ENCODE measurements at regions not wholly inside any gene's neighbourhood (a gene's known extent, or its start where the extent isn't known, plus 50 kb on each side); places are given as distances from the start of the nearest gene placed in this dataset.

DNA sequence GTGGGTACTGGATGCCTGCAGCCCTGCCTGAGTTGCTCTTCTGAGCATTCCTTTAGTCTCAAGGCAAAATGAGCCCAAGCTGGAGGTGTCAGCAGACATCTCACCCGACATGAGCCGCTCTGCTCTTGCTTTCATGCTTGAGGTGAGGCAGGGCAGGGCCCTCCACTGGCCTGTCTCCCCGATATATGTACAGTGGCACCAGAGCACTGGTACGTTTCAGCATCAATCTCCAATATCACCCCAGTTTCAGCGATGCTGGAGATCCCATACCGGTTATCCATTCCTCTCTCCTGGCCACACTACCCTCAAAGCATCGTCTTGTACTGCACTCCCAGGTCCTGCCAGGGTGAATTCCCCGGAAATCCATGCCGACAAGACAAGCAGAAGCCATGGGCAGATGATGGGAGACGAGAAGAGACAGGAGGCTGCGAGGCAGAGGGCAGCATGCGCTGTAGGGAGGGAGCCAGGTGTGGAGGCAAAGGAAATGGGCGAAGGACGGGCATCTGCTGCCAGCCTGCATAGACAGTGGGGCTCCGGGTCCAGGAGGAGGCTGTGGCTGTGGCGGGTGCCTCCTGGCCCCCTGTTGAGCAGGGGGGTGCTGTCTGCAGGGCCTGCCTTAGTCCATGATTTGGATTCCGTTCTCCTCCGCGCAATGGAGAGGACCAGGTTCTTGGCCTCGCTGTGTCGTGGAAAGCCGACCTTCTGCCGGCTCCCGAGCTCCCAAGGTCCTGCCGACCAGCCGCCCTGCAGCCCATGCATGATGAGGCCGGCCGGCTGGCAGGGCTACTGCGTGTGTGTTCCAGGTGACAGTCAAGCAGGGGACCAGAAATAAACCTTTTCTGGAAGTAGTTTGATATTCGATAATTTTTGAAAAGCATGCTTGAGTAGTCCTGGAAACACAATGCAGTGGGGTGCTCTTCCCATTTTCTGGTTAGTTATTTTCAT, 152.2 kb upstream of the IRX2 start:
- H3K9me3 Mint-ChIP-seq: no peaks in the 10 kb centered on the region
- no peak for DNase-seq (ENCODE audit: low read depth, low spot score)
- no peak overlapping the region for H3K27ac Mint-ChIP-seq (ENCODE audit: unreplicated experiment)
- H3K4me1 Mint-ChIP-seq: peaks cover 5% of the 10 kb centered on the region
- no peaks in the 10 kb centered on the region for H3K36me3 Mint-ChIP-seq (ENCODE audit: low read depth)
- no peak for TF ChIP-seq CTCF (conservative IDR thresholded peaks at IDR 0.05)
- no peaks in the 10 kb centered on the region for H3K27me3 Mint-ChIP-seq (ENCODE audit: low read depth)
- H3K4me3 Mint-ChIP-seq: no peak overlapping the region

DNA sequence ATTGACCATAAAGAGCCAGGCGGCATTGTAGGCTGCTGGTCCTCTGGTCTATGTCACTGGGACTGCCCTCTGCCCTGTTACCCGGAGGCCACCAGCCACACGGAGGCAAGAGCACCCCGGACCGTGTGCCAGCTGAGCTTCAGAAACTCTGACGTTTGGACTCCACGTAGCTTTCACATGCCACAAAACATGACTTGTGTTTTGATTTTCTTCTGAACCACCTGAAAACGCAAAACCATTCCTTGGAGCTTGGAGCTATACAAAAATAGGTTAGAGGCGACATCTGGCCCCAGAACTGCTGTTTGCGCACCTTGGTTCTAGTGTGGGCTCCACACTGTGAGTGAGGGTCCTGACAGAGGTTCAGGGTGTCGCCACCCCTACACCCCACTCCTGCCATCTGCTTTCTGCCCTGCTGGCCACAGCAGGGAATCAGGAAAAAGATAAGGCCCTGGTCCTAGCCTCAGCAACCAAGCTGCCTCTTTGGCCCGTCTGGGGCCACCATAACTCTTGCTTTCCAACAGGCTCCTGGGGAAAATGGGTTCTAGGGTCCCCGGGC, 151.3 kb upstream of the IRX2 start:
- Mint-ChIP-seq H3K36me3 (ENCODE audit: low read depth) (no peaks in the 10 kb centered on the region), H3K4me3 (no peak overlapping the region), H3K27ac (ENCODE audit: unreplicated experiment) (no peak overlapping the region), H3K27me3 (ENCODE audit: low read depth) (no peaks in the 10 kb centered on the region), H3K9me3 (no peaks in the 10 kb centered on the region), H3K4me1 (peaks cover 5% of the 10 kb centered on the region)
- no peak for TF ChIP-seq CTCF (conservative IDR thresholded peaks at IDR 0.05)
- DNase-seq (ENCODE audit: low read depth, low spot score): no peak

DNA sequence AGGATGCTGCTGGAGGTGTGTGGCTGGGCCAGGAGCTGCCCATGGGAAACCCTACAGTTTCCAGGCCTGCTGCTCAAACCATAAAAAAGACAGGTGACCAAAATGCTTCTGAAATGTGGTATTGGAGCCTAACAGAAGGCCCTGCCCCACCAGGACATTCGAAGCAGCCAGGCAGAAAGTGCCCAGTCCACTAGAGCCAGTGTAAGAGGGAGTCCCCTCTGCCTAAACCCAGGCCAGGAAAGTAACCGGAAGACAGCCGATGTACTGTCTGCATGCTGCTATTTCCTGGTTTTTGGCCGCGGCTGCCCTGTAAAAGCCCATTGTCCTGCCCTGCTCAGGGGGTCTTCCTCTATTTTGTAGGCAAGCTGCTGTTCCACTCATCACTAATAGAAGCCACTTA, 150.7 kb upstream of the IRX2 start:
- H3K36me3 Mint-ChIP-seq (ENCODE audit: low read depth): no peaks in the 10 kb centered on the region
- no peak overlapping the region for H3K4me3 Mint-ChIP-seq
- DNase-seq (ENCODE audit: low read depth, low spot score): no peak
- no peak overlapping the region for H3K27ac Mint-ChIP-seq (ENCODE audit: unreplicated experiment)
- H3K4me1 Mint-ChIP-seq: peaks cover 5% of the 10 kb centered on the region
- TF ChIP-seq CTCF (conservative IDR thresholded peaks at IDR 0.05): no peak
- no peaks in the 10 kb centered on the region for H3K9me3 Mint-ChIP-seq
- no peaks in the 10 kb centered on the region for H3K27me3 Mint-ChIP-seq (ENCODE audit: low read depth)

GRCh38 chr5:2901511-2901910, 150.0 kb upstream of the IRX2 start:
- H3K27ac Mint-ChIP-seq (ENCODE audit: unreplicated experiment): no peak overlapping the region
- no peak for DNase-seq (ENCODE audit: low read depth, low spot score)
- TF ChIP-seq CTCF (conservative IDR thresholded peaks at IDR 0.05): no peak
- no peaks in the 10 kb centered on the region for H3K36me3 Mint-ChIP-seq (ENCODE audit: low read depth)
- no peak overlapping the region for H3K4me3 Mint-ChIP-seq
- no peaks in the 10 kb centered on the region for H3K27me3 Mint-ChIP-seq (ENCODE audit: low read depth)
- H3K4me1 Mint-ChIP-seq: peaks cover 5% of the 10 kb centered on the region
- no peaks in the 10 kb centered on the region for H3K9me3 Mint-ChIP-seq

DNA sequence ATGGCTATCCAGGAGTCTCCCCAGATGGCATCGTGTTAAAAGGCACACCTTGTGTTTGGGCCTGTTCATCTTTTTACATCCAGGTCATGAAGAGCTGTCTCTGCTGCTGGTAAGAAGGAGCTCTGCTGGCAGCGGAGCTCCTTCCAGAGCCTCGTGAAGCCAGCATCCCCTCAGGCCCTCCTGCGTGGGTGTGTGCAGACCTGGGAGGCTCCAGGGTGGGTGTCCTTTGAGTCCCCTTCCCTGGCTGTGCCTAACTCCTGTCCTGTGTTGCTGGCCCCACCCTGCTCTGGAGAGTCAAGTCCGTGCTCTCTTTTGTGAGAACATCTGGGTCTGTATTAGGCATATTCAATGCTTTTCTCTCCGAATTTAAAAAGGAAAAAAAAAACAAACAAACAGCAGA, 149.6 kb upstream of the IRX2 start:
- Mint-ChIP-seq H3K27ac (ENCODE audit: unreplicated experiment) (no peak overlapping the region), H3K9me3 (no peaks in the 10 kb centered on the region), H3K4me1 (peaks cover 5% of the 10 kb centered on the region), H3K36me3 (ENCODE audit: low read depth) (no peaks in the 10 kb centered on the region), H3K27me3 (ENCODE audit: low read depth) (no peaks in the 10 kb centered on the region), H3K4me3 (no peak overlapping the region)
- no peak for DNase-seq (ENCODE audit: low read depth, low spot score)
- TF ChIP-seq CTCF (conservative IDR thresholded peaks at IDR 0.05): no peak
